Ascending aorta (tissue), 2 donors: ENCODE measurements at regions not wholly inside any gene's neighbourhood (a gene's known extent, or its start where the extent isn't known, plus 50 kb on each side); places are given as distances from the start of the nearest gene placed in this dataset.
A peak's percentile ranks its signal among the peaks of the same experiment; 100 is the strongest.

Source experiments
- DNase-seq, 2 donors: peaks; one replicate each; pipeline ENCODE4 v3.0.0-alpha.2; 2019; ENCODE audit warnings: low spot score in 2 of 2
- H3K27ac ChIP-seq, 2 donors: fragments of 200-600 bp; sonication (generic); one replicate each; pipeline ENCODE4 v1.5.1; 2016 to 2017; ENCODE audit warnings: mild to moderate bottlenecking in 1 of 2
- H3K27me3 ChIP-seq: fragments of 200-600 bp; sonication (generic); one replicate; pipeline ENCODE4 v1.5.1; 2017
- H3K36me3 ChIP-seq, 2 donors: fragments of 200-600 bp; sonication (generic); one replicate each; pipeline ENCODE4 v1.5.1; 2016
- H3K4me1 ChIP-seq, 2 donors: fragments of 200-600 bp; sonication (generic); one replicate each; pipeline ENCODE4 v1.5.1; 2016 to 2017; ENCODE audit warnings: mild to moderate bottlenecking in 1 of 2
- H3K4me3 ChIP-seq, 2 donors: fragments of 200-600 bp; sonication (generic); one replicate each; pipeline ENCODE4 v1.5.1; 2016 to 2017; ENCODE audit warnings: mild to moderate bottlenecking in 1 of 2
- H3K9me3 ChIP-seq, 2 donors: fragments of 200-600 bp; sonication (generic); one replicate each; pipeline ENCODE4 v1.5.1; 2016
- intact Hi-C: fragments of 100-400 bp; cut with DNase I; formaldehyde crosslinking; loops from one replicate; pipeline ENCODE4 v1.15.1; 2023
- TF ChIP-seq, protein P1 (sequence below), 3 experiments: fragments of 200-600 bp in 2 of 3; fragments of 450-650 bp in 1 of 3; sonication (generic) in 2 of 3; IDR thresholded peaks; one replicate each; pipeline ENCODE4 v1.5.1; 2016 to 2019; ENCODE audit warnings: antibody characterized with exemption in 3 of 3, mild to moderate bottlenecking in 1 of 3, moderate library complexity in 1 of 3

DNA sequence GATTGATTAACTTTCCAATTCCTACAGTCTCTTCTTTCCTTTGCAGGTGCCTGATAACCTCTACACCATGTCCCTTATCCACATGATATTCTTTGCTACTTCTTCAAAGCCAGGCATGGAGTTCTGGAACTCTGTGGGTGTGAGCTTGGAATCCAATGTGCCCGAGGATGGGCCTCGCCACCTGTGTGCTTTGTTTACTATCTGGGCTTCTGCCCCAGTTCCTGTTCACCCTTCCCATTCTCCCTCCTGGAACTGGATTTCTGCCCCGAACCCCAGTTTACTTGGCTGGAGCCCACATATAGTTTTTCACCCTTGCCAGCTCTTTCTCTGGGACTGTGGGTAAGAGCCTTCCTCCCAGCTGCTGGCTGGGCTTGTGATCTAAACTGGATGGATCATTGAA, 75.2 kb upstream of the AK4 start:
- no peaks in the 10 kb centered on the region for H3K36me3 ChIP-seq
- intact Hi-C loops: no loop called here
- TF ChIP-seq, protein P1, sequence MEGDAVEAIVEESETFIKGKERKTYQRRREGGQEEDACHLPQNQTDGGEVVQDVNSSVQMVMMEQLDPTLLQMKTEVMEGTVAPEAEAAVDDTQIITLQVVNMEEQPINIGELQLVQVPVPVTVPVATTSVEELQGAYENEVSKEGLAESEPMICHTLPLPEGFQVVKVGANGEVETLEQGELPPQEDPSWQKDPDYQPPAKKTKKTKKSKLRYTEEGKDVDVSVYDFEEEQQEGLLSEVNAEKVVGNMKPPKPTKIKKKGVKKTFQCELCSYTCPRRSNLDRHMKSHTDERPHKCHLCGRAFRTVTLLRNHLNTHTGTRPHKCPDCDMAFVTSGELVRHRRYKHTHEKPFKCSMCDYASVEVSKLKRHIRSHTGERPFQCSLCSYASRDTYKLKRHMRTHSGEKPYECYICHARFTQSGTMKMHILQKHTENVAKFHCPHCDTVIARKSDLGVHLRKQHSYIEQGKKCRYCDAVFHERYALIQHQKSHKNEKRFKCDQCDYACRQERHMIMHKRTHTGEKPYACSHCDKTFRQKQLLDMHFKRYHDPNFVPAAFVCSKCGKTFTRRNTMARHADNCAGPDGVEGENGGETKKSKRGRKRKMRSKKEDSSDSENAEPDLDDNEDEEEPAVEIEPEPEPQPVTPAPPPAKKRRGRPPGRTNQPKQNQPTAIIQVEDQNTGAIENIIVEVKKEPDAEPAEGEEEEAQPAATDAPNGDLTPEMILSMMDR (IDR thresholded peaks at IDR 0.05): no peak
- H3K4me3 ChIP-seq: no peak overlapping the region
- no peaks in the 10 kb centered on the region for H3K27me3 ChIP-seq
- no peak overlapping the region for H3K27ac ChIP-seq
- peaks cover 0 to 5% of the 10 kb centered on the region in 2 donors for H3K4me1 ChIP-seq
- no peaks in the 10 kb centered on the region for H3K9me3 ChIP-seq
- no peak for DNase-seq

DNA sequence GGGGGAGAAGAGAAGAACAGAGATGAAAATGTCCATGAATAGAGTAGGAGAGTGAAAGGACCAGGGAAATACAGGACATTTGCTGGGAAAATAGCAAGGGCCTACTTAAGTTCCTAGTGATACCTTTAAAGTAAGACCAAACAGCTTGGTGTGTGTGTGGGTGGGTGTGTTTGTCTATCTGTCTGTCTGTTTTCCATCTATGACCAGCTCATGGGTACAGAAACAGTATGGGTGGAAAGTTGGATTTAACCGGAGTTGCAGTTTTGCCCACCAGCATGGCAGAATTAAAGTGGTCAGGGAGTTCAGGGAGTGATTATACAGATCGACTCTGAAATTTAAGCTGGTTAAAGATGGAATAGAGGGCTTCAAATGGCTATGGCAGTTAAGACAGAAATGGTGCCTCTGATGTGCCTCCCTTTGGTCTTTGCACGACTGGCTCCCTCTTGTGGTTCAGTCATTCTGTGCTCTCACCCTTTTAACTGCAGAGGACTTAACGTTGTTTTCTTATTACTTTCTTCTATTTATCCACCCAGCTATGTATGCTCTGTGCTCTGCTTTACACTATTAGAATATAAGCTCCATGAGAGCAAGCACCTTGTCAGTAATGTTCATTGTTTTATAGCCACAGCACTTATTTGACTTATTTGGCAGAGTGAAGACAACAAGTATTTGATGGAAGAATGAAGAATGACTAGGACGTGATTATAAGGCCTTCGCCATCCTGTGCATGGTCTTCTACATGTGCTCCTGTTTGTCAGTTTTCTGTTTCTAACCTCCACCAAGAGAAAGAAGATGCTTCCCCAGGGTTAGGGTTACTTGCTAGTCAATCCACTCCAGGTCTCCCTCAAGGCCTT, 72.7 kb upstream of the AK4 start:
- Histone ChIP-seq H3K27ac (no peak overlapping the region), H3K4me1 (no peaks in the 10 kb centered on the region), H3K36me3 (no peaks in the 10 kb centered on the region), H3K27me3 (no peaks in the 10 kb centered on the region), H3K9me3 (no peaks in the 10 kb centered on the region), H3K4me3 (no peak overlapping the region)
- intact Hi-C loops: loop anchor here (2.0 kb wide), 1 partner anchor 15 kb away; no protein-coding TSS in a partner anchor
- TF ChIP-seq, protein P1 (IDR thresholded peaks at IDR 0.05): peak; percentile 41 to 75 (median 65)
- DNase-seq: peak in 1 of 2 donors; percentile 71

DNA sequence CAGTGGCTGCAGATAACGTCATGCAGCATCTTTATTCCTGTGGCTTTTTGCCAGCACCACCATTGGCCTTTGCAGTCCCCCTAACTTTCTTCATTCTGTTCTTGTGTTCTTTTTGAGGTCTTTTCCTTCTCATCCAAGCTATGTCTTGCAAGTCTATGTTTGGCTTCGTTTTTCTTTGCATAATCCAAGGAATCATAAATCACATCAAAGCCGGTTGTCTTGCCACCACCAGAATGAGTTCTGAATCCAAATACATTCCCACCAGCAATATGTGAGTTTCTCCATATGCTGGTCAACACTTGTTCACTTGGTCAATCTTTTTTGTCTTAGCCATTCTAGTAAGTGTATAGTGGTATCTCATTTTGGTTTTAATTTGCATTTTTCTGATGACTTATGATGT, 70.6 kb upstream of the AK4 start:
- Histone ChIP-seq H3K36me3 (no peaks in the 10 kb centered on the region), H3K27me3 (no peaks in the 10 kb centered on the region), H3K4me1 (no peaks in the 10 kb centered on the region), H3K9me3 (no peaks in the 10 kb centered on the region), H3K4me3 (no peak overlapping the region), H3K27ac (no peak overlapping the region)
- TF ChIP-seq, protein P1 (IDR thresholded peaks at IDR 0.05): no peak
- DNase-seq: no peak
- intact Hi-C loops: no loop called here

DNA sequence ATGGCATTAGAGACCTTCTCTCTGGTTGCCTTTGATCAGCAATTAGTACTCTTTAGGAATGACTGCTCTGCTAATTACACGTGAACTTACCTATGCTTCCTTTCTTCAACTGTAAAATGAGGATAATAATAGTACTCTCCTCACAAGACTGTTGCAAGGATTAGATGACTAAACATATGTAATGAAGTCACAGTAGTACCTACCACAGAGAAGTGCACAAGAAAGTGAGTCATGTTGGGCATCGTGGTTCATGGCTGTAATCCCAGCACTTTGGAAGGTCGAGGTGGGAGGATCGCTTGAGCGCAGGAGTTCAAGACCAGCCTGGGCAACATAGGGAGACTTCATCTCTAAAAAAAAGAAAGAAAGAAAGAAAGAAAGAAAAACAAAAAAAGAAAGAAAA, 68.1 kb upstream of the AK4 start:
- H3K4me1 ChIP-seq: no peaks in the 10 kb centered on the region
- no peak overlapping the region for H3K27ac ChIP-seq
- no peak overlapping the region for H3K4me3 ChIP-seq
- no peak for DNase-seq
- intact Hi-C loops: no loop called here
- TF ChIP-seq, protein P1 (IDR thresholded peaks at IDR 0.05): no peak
- H3K36me3 ChIP-seq: no peaks in the 10 kb centered on the region
- no peaks in the 10 kb centered on the region for H3K9me3 ChIP-seq
- H3K27me3 ChIP-seq: no peaks in the 10 kb centered on the region

DNA sequence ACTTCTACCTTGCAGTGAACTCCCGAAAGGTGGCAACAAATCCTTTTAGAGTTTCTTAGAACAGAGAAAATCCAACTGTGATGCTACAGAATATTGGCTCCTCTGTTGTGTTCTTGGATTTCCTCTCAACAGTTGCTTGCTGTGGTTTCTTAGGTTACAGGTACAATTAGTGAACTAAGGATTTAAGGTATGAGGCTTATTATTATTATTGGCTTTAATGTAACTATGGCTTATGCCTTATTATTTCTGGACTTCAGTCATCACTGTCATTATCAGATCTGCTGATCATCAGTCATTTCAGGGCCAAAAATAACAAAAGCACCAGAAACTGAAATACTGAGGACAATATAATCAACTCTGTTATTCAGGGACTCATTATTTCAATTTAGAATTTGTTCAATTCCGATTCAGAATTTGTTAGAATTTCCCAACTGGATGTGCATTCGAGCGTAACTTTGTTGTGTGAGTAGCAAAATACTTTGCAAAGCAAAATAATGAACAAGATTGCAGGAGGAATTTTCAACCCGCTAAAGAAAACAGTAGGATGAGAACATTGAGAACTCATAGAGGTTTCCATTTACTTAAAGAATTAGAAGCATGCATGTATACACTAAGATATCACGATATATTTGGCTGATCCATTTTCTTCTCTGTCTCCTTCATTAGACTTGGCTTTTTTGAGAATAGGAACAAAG, 65.5 kb upstream of the AK4 start:
- Histone ChIP-seq H3K4me3 (no peak overlapping the region), H3K36me3 (no peaks in the 10 kb centered on the region), H3K9me3 (no peaks in the 10 kb centered on the region), H3K27me3 (no peaks in the 10 kb centered on the region), H3K27ac (no peak overlapping the region), H3K4me1 (no peaks in the 10 kb centered on the region)
- intact Hi-C loops: no loop called here
- TF ChIP-seq, protein P1 (IDR thresholded peaks at IDR 0.05): no peak
- DNase-seq: no peak
